H7 (cell line): ENCODE measurements at regions not wholly inside any gene's neighbourhood (a gene's known extent, or its start where the extent isn't known, plus 50 kb on each side); places are given as distances from the start of the nearest gene placed in this dataset.

ENCODE experiments used
- DNase-seq: peaks from one replicate; pipeline ENCODE4 v3.0.0; 2012
- H3K27me3 ChIP-seq: 2 replicates; pipeline ENCODE4 v1.6.0; 2011; ENCODE audit warnings: mild to moderate bottlenecking, low read length; ENCODE audit not compliant: control insufficient read depth, insufficient read depth
- H3K36me3 ChIP-seq: replicated peaks from 2 replicates; pipeline ENCODE4 v1.5.1; 2011; ENCODE audit warnings: low read length; ENCODE audit not compliant: control insufficient read depth, insufficient read depth
- H3K4me3 ChIP-seq: 2 replicates; pipeline ENCODE4 v1.5.1; 2011; ENCODE audit warnings: low read depth, mild to moderate bottlenecking, control low read depth, low read length, moderate library complexity; ENCODE audit not compliant: insufficient read depth

- peaks cover 21% of the 10 kb centered on the region for H3K27me3 ChIP-seq
- H3K36me3 ChIP-seq, result no peaks in the 10 kb centered on the region
- no peak for DNase-seq
- no peak overlapping the region for H3K4me3 ChIP-seq
Observed at GRCh38 chr15:66844041-66844746, 142.2 kb downstream of the SMAD6 start.

GRCh38 chr15:66844747-66845145 is 142.7 kb downstream of the SMAD6 start:
- no peak overlapping the region for H3K4me3 ChIP-seq
- peaks cover 21% of the 10 kb centered on the region for H3K27me3 ChIP-seq
- no peak for DNase-seq
- H3K36me3 ChIP-seq, result no peaks in the 10 kb centered on the region

- Histone ChIP-seq H3K27me3 (peaks cover 21% of the 10 kb centered on the region), H3K36me3 (no peaks in the 10 kb centered on the region), H3K4me3 (no peak overlapping the region)
- no peak for DNase-seq
Observed at GRCh38 chr15:66845266-66845785, 143.3 kb downstream of the SMAD6 start.

GRCh38 chr15:66846031-66846430 is 144.0 kb downstream of the SMAD6 start:
- DNase-seq, result no peak
- Histone ChIP-seq H3K27me3 (peaks cover 19% of the 10 kb centered on the region), H3K36me3 (no peaks in the 10 kb centered on the region), H3K4me3 (no peak overlapping the region)

GRCh38 chr15:66846811-66847210 is 144.8 kb downstream of the SMAD6 start:
- Histone ChIP-seq H3K27me3 (peaks cover 18% of the 10 kb centered on the region), H3K4me3 (no peak overlapping the region), H3K36me3 (no peaks in the 10 kb centered on the region)
- DNase-seq, result no peak

- Histone ChIP-seq H3K4me3 (no peak overlapping the region), H3K36me3 (no peaks in the 10 kb centered on the region), H3K27me3 (peaks cover 13% of the 10 kb centered on the region)
- peak; percentile 17 for DNase-seq
Observed at GRCh38 chr15:66847565-66847991, 145.5 kb downstream of the SMAD6 start.

GRCh38 chr15:66848116-66848515 is 146.1 kb downstream of the SMAD6 start:
- no peak overlapping the region for H3K4me3 ChIP-seq
- H3K36me3 ChIP-seq, result no peaks in the 10 kb centered on the region
- peak; percentile 26 for DNase-seq
- peaks cover 9% of the 10 kb centered on the region for H3K27me3 ChIP-seq

GRCh38 chr15:66848686-66849392 is 146.8 kb downstream of the SMAD6 start:
- peak; percentile 24 for DNase-seq

GRCh38 chr15:66849393-66849745 is 147.3 kb downstream of the SMAD6 start:
- no peaks in the 10 kb centered on the region; the same call in 1 of the 2 replicates for H3K27me3 ChIP-seq
- no peak for DNase-seq
- H3K4me3 ChIP-seq, result no peak overlapping the region
- H3K36me3 ChIP-seq, result no peaks in the 10 kb centered on the region

More at GRCh38 chr15:66848686-66849392, 146.8 kb downstream of the SMAD6 start:
- Histone ChIP-seq H3K27me3 (peaks cover 3% of the 10 kb centered on the region; the same call in 1 of the 2 replicates), H3K36me3 (no peaks in the 10 kb centered on the region), H3K4me3 (no peak overlapping the region)

GRCh38 chr15:66849746-66850077 is 147.7 kb downstream of the SMAD6 start:
- H3K36me3 ChIP-seq, result no peaks in the 10 kb centered on the region
- H3K27me3 ChIP-seq, result no peaks in the 10 kb centered on the region; the same call in 1 of the 2 replicates
- no peak for DNase-seq
- no peak overlapping the region for H3K4me3 ChIP-seq

GRCh38 chr15:66850078-66850991 is 148.3 kb downstream of the SMAD6 start:
- Histone ChIP-seq H3K27me3 (no peaks in the 10 kb centered on the region; the same call in 1 of the 2 replicates), H3K36me3 (no peaks in the 10 kb centered on the region), H3K4me3 (no peak overlapping the region)
- no peak for DNase-seq

- Histone ChIP-seq H3K36me3 (no peaks in the 10 kb centered on the region), H3K27me3 (no peaks in the 10 kb centered on the region; the same call in 1 of the 2 replicates), H3K4me3 (no peak overlapping the region)
- no peak for DNase-seq
Observed at GRCh38 chr15:66850996-66851310, 148.9 kb downstream of the SMAD6 start.

GRCh38 chr15:66851311-66852063 is 149.5 kb downstream of the SMAD6 start:
- H3K36me3 ChIP-seq, result no peaks in the 10 kb centered on the region
- peak; percentile 98 for DNase-seq
- H3K4me3 ChIP-seq, result no peak overlapping the region
- no peaks in the 10 kb centered on the region; the same call in 1 of the 2 replicates for H3K27me3 ChIP-seq
